HFF-Myc (cell line): ENCODE measurements at regions not wholly inside any gene's neighbourhood (a gene's known extent, or its start where the extent isn't known, plus 50 kb on each side); places are given as distances from the start of the nearest gene placed in this dataset.

Experiments used
- DNase-seq: peaks from one replicate; pipeline ENCODE4 v3.0.0-alpha.2; 2011; ENCODE audit warnings: low read depth; ENCODE audit errors: extremely low read depth
- H3K4me3 ChIP-seq: replicated peaks from 2 replicates; pipeline ENCODE4 v1.5.1; 2011; ENCODE audit warnings: low read depth, mild to moderate bottlenecking, control low read depth, low read length
- TF ChIP-seq, protein P1 (sequence below): IDR thresholded peaks from 2 replicates; pipeline ENCODE4 v1.5.1; 2012; ENCODE audit warnings: mild to moderate bottlenecking, low read depth, low read length, control low read depth; ENCODE audit errors: missing control alignments

DNA sequence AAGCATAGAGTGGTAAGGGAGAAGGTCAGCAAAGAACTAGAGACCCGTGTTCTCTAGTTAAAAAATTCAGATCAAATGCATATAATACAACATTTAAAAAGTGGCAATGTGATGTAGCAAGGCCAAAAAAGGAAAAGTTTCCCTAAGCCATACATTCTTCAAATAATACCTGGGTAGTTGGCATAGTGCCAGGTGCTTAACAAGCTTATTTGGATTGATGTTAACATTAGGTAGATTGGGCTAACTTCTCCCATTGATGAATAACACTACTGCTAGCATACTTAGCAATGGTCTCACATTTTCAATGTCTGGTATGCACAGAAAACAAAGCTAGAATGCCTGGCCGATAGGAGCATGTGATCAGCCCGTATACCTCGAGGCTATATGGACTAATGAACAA, 283.6 kb upstream of the RARB start:
- no peak for DNase-seq
- TF ChIP-seq, protein P1, sequence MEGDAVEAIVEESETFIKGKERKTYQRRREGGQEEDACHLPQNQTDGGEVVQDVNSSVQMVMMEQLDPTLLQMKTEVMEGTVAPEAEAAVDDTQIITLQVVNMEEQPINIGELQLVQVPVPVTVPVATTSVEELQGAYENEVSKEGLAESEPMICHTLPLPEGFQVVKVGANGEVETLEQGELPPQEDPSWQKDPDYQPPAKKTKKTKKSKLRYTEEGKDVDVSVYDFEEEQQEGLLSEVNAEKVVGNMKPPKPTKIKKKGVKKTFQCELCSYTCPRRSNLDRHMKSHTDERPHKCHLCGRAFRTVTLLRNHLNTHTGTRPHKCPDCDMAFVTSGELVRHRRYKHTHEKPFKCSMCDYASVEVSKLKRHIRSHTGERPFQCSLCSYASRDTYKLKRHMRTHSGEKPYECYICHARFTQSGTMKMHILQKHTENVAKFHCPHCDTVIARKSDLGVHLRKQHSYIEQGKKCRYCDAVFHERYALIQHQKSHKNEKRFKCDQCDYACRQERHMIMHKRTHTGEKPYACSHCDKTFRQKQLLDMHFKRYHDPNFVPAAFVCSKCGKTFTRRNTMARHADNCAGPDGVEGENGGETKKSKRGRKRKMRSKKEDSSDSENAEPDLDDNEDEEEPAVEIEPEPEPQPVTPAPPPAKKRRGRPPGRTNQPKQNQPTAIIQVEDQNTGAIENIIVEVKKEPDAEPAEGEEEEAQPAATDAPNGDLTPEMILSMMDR: no peak
- no peak overlapping the region for H3K4me3 ChIP-seq

DNA sequence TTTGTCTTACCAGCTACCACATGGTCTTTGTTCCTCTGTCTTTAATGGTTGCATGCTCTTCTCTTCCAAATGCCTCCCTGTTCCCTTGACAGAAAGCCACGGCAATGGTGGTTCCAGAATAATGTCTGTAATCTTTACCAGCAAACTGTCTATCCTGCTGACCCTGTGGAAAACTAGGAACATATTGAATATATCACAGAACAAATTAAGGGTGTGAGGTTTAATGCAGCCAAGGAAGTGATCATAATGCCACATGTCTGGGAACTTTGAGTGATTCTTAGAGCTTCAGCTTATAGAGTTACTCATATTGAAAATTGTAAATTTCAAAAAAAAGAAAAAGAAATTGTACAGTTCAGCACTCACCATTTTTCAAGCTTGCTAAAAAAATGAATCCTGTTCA, 282.9 kb upstream of the RARB start:
- DNase-seq: no peak
- H3K4me3 ChIP-seq: no peak overlapping the region
- TF ChIP-seq, protein P1: no peak

DNA sequence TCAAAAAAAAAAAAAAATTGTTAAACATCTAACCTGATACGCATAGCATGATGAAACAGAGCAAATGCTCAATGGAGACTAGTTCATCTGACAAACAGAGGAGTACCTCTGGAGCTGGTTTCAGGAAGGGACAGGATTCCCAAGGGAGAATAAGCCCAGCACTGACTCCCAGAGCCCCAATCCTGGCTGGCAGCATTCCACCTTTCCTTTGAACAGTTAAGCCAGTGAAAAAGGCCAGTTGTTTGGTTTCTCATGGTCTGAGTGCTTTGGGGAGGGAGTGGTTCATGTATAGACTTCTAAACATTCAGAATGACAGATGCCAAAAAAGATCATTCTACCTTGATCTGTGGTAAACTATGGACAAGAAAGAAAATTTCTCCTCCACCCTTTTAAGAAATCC, 277.9 kb upstream of the RARB start:
- TF ChIP-seq, protein P1: no peak

DNA sequence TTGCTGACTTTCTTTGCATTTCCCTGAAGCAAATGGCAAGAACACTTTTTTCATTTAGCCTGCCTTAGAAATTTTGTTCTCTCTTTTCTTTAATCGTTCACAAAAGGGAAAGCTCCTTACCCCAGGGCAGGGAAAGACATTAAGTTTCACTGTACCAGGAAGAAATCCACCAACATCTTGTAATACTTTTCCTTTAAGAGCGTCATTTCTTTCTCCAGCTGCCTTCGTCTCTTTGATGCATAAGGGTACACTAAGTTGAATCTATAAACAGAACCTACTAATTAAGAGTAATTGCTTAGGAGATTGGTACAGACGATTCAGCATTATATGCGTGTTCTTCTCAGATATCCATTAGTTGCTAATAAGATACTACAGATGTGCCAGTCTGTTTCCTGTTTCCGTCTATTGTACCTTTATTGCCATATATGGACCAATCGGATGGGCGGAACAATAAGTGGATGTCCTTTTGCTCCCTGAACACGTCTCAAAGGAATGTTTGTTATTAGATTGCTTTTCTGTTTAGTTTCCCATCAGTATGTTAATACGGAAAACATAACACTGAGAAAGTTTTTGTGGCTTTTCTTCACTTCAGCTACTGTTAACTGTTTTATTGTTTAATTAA, 276.7 kb upstream of the RARB start:
- DNase-seq: no peak
- H3K4me3 ChIP-seq: no peak overlapping the region
- TF ChIP-seq, protein P1: no peak

More for the DNA sequence above, 277.9 kb upstream of the RARB start:
- H3K4me3 ChIP-seq: no peak overlapping the region
- DNase-seq: no peak

DNA sequence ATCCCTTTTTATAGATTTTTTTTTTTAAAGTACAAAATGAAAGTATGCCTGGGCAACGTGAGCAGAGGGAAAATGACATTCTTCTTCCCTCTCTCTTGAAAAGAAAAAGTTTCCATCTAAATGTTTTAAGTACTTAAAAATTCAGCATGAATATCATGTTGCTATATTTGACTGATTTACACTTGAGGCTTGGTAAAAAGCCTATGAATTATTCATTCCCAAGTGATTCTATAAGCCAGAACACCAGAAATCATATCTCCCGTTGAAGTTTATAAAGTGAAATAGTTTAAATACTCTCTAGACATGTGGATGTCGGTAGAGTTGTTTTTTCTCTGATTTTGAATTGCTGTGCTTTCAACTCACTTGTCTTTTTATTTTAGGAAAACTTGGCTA, 276.2 kb upstream of the RARB start:
- H3K4me3 ChIP-seq: no peak overlapping the region
- DNase-seq: no peak
- TF ChIP-seq, protein P1: no peak

DNA sequence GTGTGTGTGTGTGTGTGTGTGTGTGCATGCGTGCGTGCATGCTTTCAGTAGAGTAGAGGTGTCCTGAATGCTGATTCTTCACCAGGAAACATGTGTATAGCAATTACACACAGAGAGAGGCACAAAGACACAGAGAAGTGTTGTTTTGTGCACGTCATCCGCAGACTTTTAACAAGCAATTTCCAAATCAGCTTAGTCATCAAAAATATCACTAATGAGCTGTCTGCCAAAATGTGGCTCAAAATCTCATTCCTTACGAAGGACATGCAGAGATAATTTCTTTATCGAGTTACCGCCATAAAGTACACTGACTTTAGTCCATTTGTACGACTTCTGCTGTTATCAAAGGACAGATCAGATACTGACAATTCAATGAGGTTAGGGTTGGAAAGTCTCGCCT, 274.9 kb upstream of the RARB start:
- TF ChIP-seq, protein P1: no peak
- no peak for DNase-seq
- no peak overlapping the region for H3K4me3 ChIP-seq

DNA sequence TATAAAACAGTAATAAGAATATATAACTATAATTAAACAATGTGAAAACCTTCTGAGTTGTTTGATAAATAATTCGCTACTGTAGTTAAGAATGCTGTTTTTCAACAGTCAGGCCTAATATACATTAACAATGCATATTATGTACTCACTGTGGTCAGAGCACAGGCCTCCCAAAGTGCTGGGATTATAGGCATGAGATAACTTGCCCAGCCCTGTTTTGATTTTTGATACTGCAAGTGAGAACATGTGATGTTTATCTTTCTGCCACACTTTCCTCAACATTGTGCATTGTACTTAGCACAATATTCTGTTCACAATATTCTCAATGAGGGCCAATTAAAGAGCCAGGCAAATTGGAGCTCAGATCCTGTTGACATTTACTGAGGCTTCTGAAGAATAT, 274.5 kb upstream of the RARB start:
- TF ChIP-seq, protein P1: no peak
- DNase-seq: no peak
- H3K4me3 ChIP-seq: no peak overlapping the region
